Muscle of leg (tissue), 3 donors: ENCODE measurements at regions not wholly inside any gene's neighbourhood (a gene's known extent, or its start where the extent isn't known, plus 50 kb on each side); places are given as distances from the start of the nearest gene placed in this dataset.

Experiments
- DNase-seq: peaks from one replicate; pipeline ENCODE4 v3.0.0; 2013
- H3K27ac ChIP-seq: one replicate; pipeline ENCODE4 v1.5.1; 2013; ENCODE audit warnings: mild to moderate bottlenecking, low read length, control low read depth
- H3K27me3 ChIP-seq: one replicate; pipeline ENCODE4 v1.6.1; 2013; ENCODE audit warnings: low read length; ENCODE audit not compliant: control insufficient read depth, insufficient read depth
- H3K36me3 ChIP-seq: one replicate; pipeline ENCODE4 v1.6.1; 2013; ENCODE audit warnings: low read length; ENCODE audit not compliant: control insufficient read depth, insufficient read depth
- H3K4me1 ChIP-seq: one replicate; pipeline ENCODE4 v1.6.1; 2013; ENCODE audit warnings: low read length; ENCODE audit not compliant: control insufficient read depth, insufficient read depth
- H3K4me3 ChIP-seq: one replicate; pipeline ENCODE4 v1.5.1; 2013; ENCODE audit warnings: low read length, control low read depth
- H3K9me3 ChIP-seq: replicated peaks from 2 replicates; pipeline ENCODE4 v1.6.1; 2013; ENCODE audit warnings: low read depth, low read length; ENCODE audit not compliant: control insufficient read depth
- WGBS: methylation state at CpG from one replicate; pipeline ENCODE4 v1.1.5; 2013; ENCODE audit warnings: missing lambda C conversion rate; ENCODE audit not compliant: insufficient coverage; 5-methylcytosine and 5-hydroxymethylcytosine counted together

- WGBS: 50% methylated on average over 1 of the region's 7 CpGs
- no peaks in the 10 kb centered on the region for H3K36me3 ChIP-seq
- H3K4me1 ChIP-seq: no peaks in the 10 kb centered on the region
- peak; percentile 3 for DNase-seq
- no peaks in the 10 kb centered on the region for H3K9me3 ChIP-seq
- no peak overlapping the region for H3K27ac ChIP-seq
- no peaks in the 10 kb centered on the region for H3K27me3 ChIP-seq
- H3K4me3 ChIP-seq: no peak overlapping the region
Measured at GRCh38 chr2:139916822-139917221, 1136.6 kb upstream of the NXPH2 start.

GRCh38 chr2:139911160-139911559, 1131.0 kb upstream of the NXPH2 start:
- no peaks in the 10 kb centered on the region for H3K36me3 ChIP-seq
- no peaks in the 10 kb centered on the region for H3K9me3 ChIP-seq
- H3K27me3 ChIP-seq: no peaks in the 10 kb centered on the region
- no peak overlapping the region for H3K27ac ChIP-seq
- no peak for DNase-seq
- no peak overlapping the region for H3K4me3 ChIP-seq
- no peaks in the 10 kb centered on the region for H3K4me1 ChIP-seq
- no CpG with 5 or more reads among the region's 3 CpGs for WGBS

- no peaks in the 10 kb centered on the region for H3K4me1 ChIP-seq
- DNase-seq: no peak
- 80% methylated on average over 1 of the region's 3 CpGs for WGBS
- H3K36me3 ChIP-seq: no peaks in the 10 kb centered on the region
- H3K9me3 ChIP-seq: no peaks in the 10 kb centered on the region
- H3K4me3 ChIP-seq: no peak overlapping the region
- no peak overlapping the region for H3K27ac ChIP-seq
- H3K27me3 ChIP-seq: no peaks in the 10 kb centered on the region
Measured at GRCh38 chr2:139909136-139909535, 1128.9 kb upstream of the NXPH2 start.

- H3K9me3 ChIP-seq: no peaks in the 10 kb centered on the region
- no peaks in the 10 kb centered on the region for H3K4me1 ChIP-seq
- DNase-seq: no peak
- no peak overlapping the region for H3K27ac ChIP-seq
- H3K36me3 ChIP-seq: no peaks in the 10 kb centered on the region
- 100% methylated on average over 1 of the region's 2 CpGs for whole genome bisulfite sequencing
- no peak overlapping the region for H3K4me3 ChIP-seq
- no peaks in the 10 kb centered on the region for H3K27me3 ChIP-seq
Measured at GRCh38 chr2:139905624-139906023, 1125.4 kb upstream of the NXPH2 start.

- WGBS: 73% methylated on average over 4 of the region's 4 CpGs
- no peaks in the 10 kb centered on the region for H3K27me3 ChIP-seq
- no peaks in the 10 kb centered on the region for H3K36me3 ChIP-seq
- no peak for DNase-seq
- H3K4me1 ChIP-seq: no peaks in the 10 kb centered on the region
- H3K4me3 ChIP-seq: no peak overlapping the region
- H3K27ac ChIP-seq: no peak overlapping the region
- no peaks in the 10 kb centered on the region for H3K9me3 ChIP-seq
Measured at GRCh38 chr2:139891636-139892035, 1111.4 kb upstream of the NXPH2 start.

GRCh38 chr2:139885921-139886498, 1105.8 kb upstream of the NXPH2 start:
- H3K9me3 ChIP-seq: no peaks in the 10 kb centered on the region
- H3K4me3 ChIP-seq: no peak overlapping the region
- no peaks in the 10 kb centered on the region for H3K4me1 ChIP-seq
- no peak overlapping the region for H3K27ac ChIP-seq
- WGBS: no CpG with 5 or more reads among the region's 2 CpGs
- no peak for DNase-seq
- no peaks in the 10 kb centered on the region for H3K27me3 ChIP-seq
- no peaks in the 10 kb centered on the region for H3K36me3 ChIP-seq

GRCh38 chr2:139876964-139877363, 1096.8 kb upstream of the NXPH2 start:
- Histone ChIP-seq H3K27ac (no peak overlapping the region), H3K9me3 (no peaks in the 10 kb centered on the region), H3K4me3 (no peak overlapping the region), H3K36me3 (no peaks in the 10 kb centered on the region), H3K4me1 (no peaks in the 10 kb centered on the region), H3K27me3 (no peaks in the 10 kb centered on the region)
- no CpG with 5 or more reads among the region's 3 CpGs for WGBS
- DNase-seq: no peak

- Histone ChIP-seq H3K27ac (no peak overlapping the region), H3K9me3 (no peaks in the 10 kb centered on the region), H3K4me3 (no peak overlapping the region), H3K36me3 (no peaks in the 10 kb centered on the region), H3K4me1 (no peaks in the 10 kb centered on the region), H3K27me3 (no peaks in the 10 kb centered on the region)
- WGBS: no CpG with 5 or more reads among the region's 2 CpGs
- no peak for DNase-seq
Measured at GRCh38 chr2:139876321-139876720, 1096.1 kb upstream of the NXPH2 start.

- H3K27me3 ChIP-seq: no peaks in the 10 kb centered on the region
- no peak for DNase-seq
- H3K4me3 ChIP-seq: no peak overlapping the region
- no peak overlapping the region for H3K27ac ChIP-seq
- no peaks in the 10 kb centered on the region for H3K4me1 ChIP-seq
- H3K9me3 ChIP-seq: no peaks in the 10 kb centered on the region
- no peaks in the 10 kb centered on the region for H3K36me3 ChIP-seq
- 90% methylated on average over 2 of the region's 4 CpGs for WGBS
Measured at GRCh38 chr2:139872503-139872902, 1092.3 kb upstream of the NXPH2 start.

- H3K4me3 ChIP-seq: no peak overlapping the region
- no peaks in the 10 kb centered on the region for H3K27me3 ChIP-seq
- no peaks in the 10 kb centered on the region for H3K36me3 ChIP-seq
- no peak for DNase-seq
- no peaks in the 10 kb centered on the region for H3K9me3 ChIP-seq
- H3K4me1 ChIP-seq: no peaks in the 10 kb centered on the region
- WGBS: 83% methylated on average over 4 of the region's 8 CpGs
- H3K27ac ChIP-seq: no peak overlapping the region
Measured at GRCh38 chr2:139872032-139872431, 1091.8 kb upstream of the NXPH2 start.

- H3K27ac ChIP-seq: no peak overlapping the region
- H3K27me3 ChIP-seq: no peaks in the 10 kb centered on the region
- H3K4me1 ChIP-seq: no peaks in the 10 kb centered on the region
- 71% methylated on average over 2 of the region's 2 CpGs for WGBS
- H3K36me3 ChIP-seq: no peaks in the 10 kb centered on the region
- no peaks in the 10 kb centered on the region for H3K9me3 ChIP-seq
- no peak overlapping the region for H3K4me3 ChIP-seq
- no peak for DNase-seq
Measured at GRCh38 chr2:139867601-139868226, 1087.5 kb upstream of the NXPH2 start.
